ENCODE measurements at regions not wholly inside any gene's neighbourhood (a gene's known extent, or its start where the extent isn't known, plus 50 kb on each side); places are given as distances from the start of the nearest gene placed in this dataset.

- Histone ChIP-seq H3K4me2 (ENCODE audit: insufficient read depth in 1 of 2, low read depth in 2 of 2, low read length in 2 of 2) (no peak overlapping the region), H2AFZ (ENCODE audit: low read length) (no peak overlapping the region), H4K8ac (ENCODE audit: extremely low read depth, insufficient read depth, low read length) (no peak overlapping the region), H3K4ac (replicated peaks; ENCODE audit: insufficient read length, low read depth, low read length) (no peak overlapping the region), H3K79me2 (ENCODE audit: control insufficient read depth in 1 of 2, insufficient read depth in 2 of 2, low read length in 2 of 2) (no peaks in the 10 kb centered on the region), H3K27ac (ENCODE audit: low read depth, low read length) (no peak overlapping the region), H3K23ac (ENCODE audit: insufficient read length) (no peak overlapping the region), H3K23me2 (ENCODE audit: low read depth, low read length) (no peaks in the 10 kb centered on the region), H3K27me3 (replicated peaks in 1 of 4; ENCODE audit: control insufficient read depth in 3 of 4, extremely low read depth in 1 of 4, insufficient read depth in 3 of 4, low read length in 3 of 4) (no peaks in the 10 kb centered on the region; a peak in 1 of 7 replicates), H3K4me3 (ENCODE audit: extremely low read depth in 1 of 4, insufficient read depth in 2 of 4, low read depth in 3 of 4, low read length in 4 of 4) (no peak overlapping the region), H2BK12ac (ENCODE audit: low read depth, low read length) (no peak overlapping the region), H3K14ac (ENCODE audit: insufficient read length) (no peak overlapping the region), H3K9ac (replicated peaks in 1 of 4; ENCODE audit: extremely low read depth in 1 of 4, low read depth in 3 of 4, low read length in 3 of 4) (no peak overlapping the region), H4K5ac (ENCODE audit: insufficient read length, low read depth, low read length) (no peak overlapping the region), H3K18ac (ENCODE audit: extremely low read depth, low read length) (no peak overlapping the region), H3K9me3 (ENCODE audit: insufficient read depth in 2 of 2, low read depth in 1 of 2, low read length in 1 of 2) (no peaks in the 10 kb centered on the region), H4K20me1 (replicated peaks in 1 of 2; ENCODE audit: control insufficient read depth in 1 of 2, insufficient read depth in 2 of 2, low read length in 2 of 2) (no peaks in the 10 kb centered on the region), H4K91ac (replicated peaks; ENCODE audit: insufficient read length, low read length) (no peak overlapping the region), H2BK5ac (ENCODE audit: low read depth, low read length) (no peak overlapping the region), H2AK5ac (ENCODE audit: low read depth, low read length) (no peak overlapping the region), H3K79me1 (ENCODE audit: low read depth, low read length) (no peaks in the 10 kb centered on the region), H3K4me1 (replicated peaks in 1 of 4; ENCODE audit: control insufficient read depth in 3 of 4, insufficient read depth in 4 of 4, low read length in 3 of 4) (no peaks in the 10 kb centered on the region; a peak in 1 of 7 replicates), H3K36me3 (ENCODE audit: control insufficient read depth in 2 of 4, insufficient read depth in 4 of 4, low read length in 3 of 4) (no peaks in the 10 kb centered on the region), H3K56ac (replicated peaks; ENCODE audit: insufficient read length, low read depth, low read length) (no peak overlapping the region), H2BK20ac (ENCODE audit: low read length) (no peak overlapping the region), H2BK120ac (replicated peaks; ENCODE audit: low read depth, low read length) (no peak overlapping the region), H2BK15ac (ENCODE audit: low read length) (no peak overlapping the region)
- DNase-seq (ENCODE audit: low read depth in 1 of 2, low spot score in 2 of 2) (no peak), FAIRE-seq (no peak)
- TF ChIP-seq CBX5 (IDR thresholded peaks at IDR 0.05; ENCODE audit: low read depth, low read length) (no peak), RNF2 (IDR thresholded peaks at IDR 0.05; ENCODE audit: borderline replicate concordance, low read depth, low read length, missing control alignments, poor library complexity, severe bottlenecking) (no peak), MAX (IDR thresholded peaks at IDR 0.05) (no peak), ATF3 (IDR thresholded peaks at IDR 0.05; ENCODE audit: insufficient read depth, low read depth, low read length) (no peak), JUND (IDR thresholded peaks at IDR 0.05; ENCODE audit: low read length) (no peak), RFX5 (IDR thresholded peaks at IDR 0.05; ENCODE audit: borderline replicate concordance, low read depth, low read length) (no peak)
- ChIA-PET CTCF (ENCODE audit: partially characterized antibody) (interaction anchor here (1.2 kb wide), 2 partner anchors 16 to 176 kb away, joined by 3 read pairs; no protein-coding TSS in a partner anchor), POLR2A (ENCODE audit: partially characterized antibody) (no interaction called here)
- 92% methylated on average over 3 of the region's 3 CpGs; no CpG with 5 or more reads in 1 of the 2 experiments for WGBS, 2 experiments (ENCODE audit: extremely low coverage in 1 of 2, insufficient coverage in 1 of 2, insufficient read length in 1 of 2, insufficient replicate concordance in 2 of 2, low coverage in 1 of 2, low lambda C conversion rate in 2 of 2, missing lambda C conversion rate in 1 of 2)
Measured at GRCh38 chr4:54493862-54494261, 163.9 kb upstream of the KIT start.
